IgD-negative memory B cell (primary cell): ENCODE measurements at regions not wholly inside any gene's neighbourhood (a gene's known extent, or its start where the extent isn't known, plus 50 kb on each side); places are given as distances from the start of the nearest gene placed in this dataset.

ENCODE experiments used
- H3K27ac Mint-ChIP-seq, 3 donors: one replicate each; pipeline ENCODE4 v1.8.0; 2020 to 2022; ENCODE audit warnings: mild to moderate bottlenecking in 3 of 3, mixed read lengths in 3 of 3, moderate library complexity in 1 of 3
- H3K27me3 Mint-ChIP-seq: one replicate; pipeline ENCODE4 v1.8.0; 2021; ENCODE audit warnings: mixed read lengths
- H3K36me3 Mint-ChIP-seq: one replicate; pipeline ENCODE4 v1.8.0; 2020; ENCODE audit warnings: mild to moderate bottlenecking, mixed read lengths
- H3K4me1 Mint-ChIP-seq, 3 donors: one replicate each; pipeline ENCODE4 v1.8.0; 2020 to 2022; ENCODE audit warnings: mixed read lengths in 3 of 3, mild to moderate bottlenecking in 1 of 3
- H3K4me3 Mint-ChIP-seq, 4 donors: one replicate each; pipeline ENCODE4 v1.8.0; 2020 to 2022; ENCODE audit warnings: mild to moderate bottlenecking in 4 of 4, mixed read lengths in 4 of 4, moderate library complexity in 3 of 4
- H3K9me3 Mint-ChIP-seq, 3 donors: one replicate each; pipeline ENCODE4 v1.8.0; 2020 to 2021; ENCODE audit warnings: mixed read lengths in 3 of 3, mild to moderate bottlenecking in 1 of 3

DNA sequence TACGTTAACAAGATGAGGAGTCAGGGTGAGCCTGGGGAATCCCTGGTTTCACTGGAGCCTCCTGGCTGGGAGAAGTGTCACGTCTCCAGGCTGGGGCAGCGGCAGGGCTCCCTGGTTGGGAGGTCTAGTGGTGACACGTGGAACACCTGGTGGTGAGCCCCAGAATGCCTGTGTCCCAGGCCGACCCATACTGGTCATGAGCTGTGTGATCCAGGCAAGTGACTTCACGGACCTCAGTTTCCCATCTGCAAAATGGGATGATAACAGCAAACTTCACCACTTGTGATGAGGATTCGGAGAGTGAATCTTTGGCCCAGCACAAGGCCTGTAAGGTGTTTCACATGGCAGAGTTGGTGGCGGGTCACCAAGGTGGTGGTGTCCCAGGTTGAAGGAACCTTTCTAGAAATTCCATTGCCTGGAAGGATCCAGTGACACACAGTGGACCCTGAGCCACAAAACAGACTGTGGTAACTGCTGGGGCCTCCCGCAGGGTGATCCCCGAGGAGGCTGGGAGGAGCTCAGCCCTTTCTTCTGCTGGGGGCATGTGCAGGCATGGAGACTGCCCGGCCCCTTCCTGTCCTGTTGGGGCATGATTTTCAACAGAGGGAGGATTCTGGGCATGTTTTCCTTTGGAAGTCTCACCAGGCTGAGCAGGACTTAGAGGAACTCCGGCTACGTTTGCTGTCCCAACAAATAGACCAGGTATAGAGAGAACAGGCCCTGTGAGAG, 153.9 kb upstream of the IER5L start:
- H3K4me1 Mint-ChIP-seq, result peaks cover 4 to 6% (median 5%) of the 10 kb centered on the region in 3 donors
- peaks cover 25% of the 10 kb centered on the region for H3K27me3 Mint-ChIP-seq
- peaks cover 0 to 9% (median 0%) of the 10 kb centered on the region in 3 donors for H3K9me3 Mint-ChIP-seq
- no peak overlapping the region for H3K27ac Mint-ChIP-seq
- H3K36me3 Mint-ChIP-seq, result no peaks in the 10 kb centered on the region
- no peak overlapping the region for H3K4me3 Mint-ChIP-seq

DNA sequence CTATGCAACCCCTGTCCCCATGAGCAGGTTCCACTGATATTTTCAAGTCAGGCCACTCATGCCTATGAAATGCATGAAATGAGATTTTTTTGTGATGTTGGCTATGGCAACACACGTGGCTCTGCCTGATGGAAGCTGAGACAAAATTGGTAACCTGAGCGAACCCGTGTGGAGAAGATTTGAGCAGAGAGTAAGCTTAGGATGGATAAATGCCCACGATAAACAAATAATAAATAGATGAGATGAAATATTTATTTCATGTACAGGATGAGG, 153.4 kb upstream of the IER5L start:
- Mint-ChIP-seq H3K9me3 (peaks cover 0 to 9% (median 0%) of the 10 kb centered on the region in 3 donors), H3K27me3 (peaks cover 23% of the 10 kb centered on the region), H3K27ac (no peak overlapping the region)

DNA sequence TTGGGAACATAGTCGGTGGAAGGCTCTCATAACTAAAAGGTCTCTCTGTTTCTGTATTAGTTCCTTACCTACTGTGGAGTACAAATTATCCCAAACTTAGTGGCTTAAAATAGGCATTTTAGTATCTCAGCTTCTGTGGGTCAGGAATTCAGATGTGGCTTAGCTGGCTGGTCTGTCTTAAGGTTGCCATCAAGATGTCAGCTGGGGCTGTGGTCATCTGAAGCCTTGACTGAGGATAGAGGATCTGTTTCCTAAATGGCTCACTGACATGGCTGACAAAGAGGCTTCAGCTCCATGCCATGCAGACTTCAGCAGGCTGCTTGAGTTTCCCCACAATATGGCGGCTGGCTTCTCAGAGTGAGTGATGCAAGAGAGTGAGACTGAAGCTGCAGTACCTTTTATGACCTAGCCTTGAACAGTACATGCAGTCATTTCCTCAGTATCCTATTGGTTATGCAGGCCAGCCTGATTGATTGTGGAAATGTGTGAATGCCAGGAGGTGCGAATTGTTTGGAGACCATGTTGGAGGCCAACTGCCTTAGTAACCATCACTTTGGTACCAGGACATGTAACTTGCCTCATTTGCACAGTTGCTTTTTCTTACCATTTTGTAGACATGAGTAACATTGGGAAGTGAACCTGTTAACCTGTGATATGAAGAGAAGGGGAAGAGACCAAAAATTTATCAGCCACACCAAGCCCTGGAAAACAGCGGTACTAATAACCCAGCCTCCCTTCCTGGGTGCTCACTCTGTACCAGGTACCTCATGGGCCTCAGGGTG, 152.8 kb upstream of the IER5L start:
- Mint-ChIP-seq H3K4me3 (no peak overlapping the region), H3K36me3 (no peaks in the 10 kb centered on the region), H3K27ac (no peak overlapping the region), H3K4me1 (peaks cover 0 to 4% (median 2%) of the 10 kb centered on the region in 3 donors), H3K9me3 (peaks cover 0 to 9% (median 0%) of the 10 kb centered on the region in 3 donors), H3K27me3 (peaks cover 18% of the 10 kb centered on the region)

More for the DNA sequence above, 153.4 kb upstream of the IER5L start:
- no peak overlapping the region for H3K4me3 Mint-ChIP-seq
- H3K4me1 Mint-ChIP-seq, result peaks cover under 1 to 4% (median 4%) of the 10 kb centered on the region in 3 donors
- no peaks in the 10 kb centered on the region for H3K36me3 Mint-ChIP-seq

DNA sequence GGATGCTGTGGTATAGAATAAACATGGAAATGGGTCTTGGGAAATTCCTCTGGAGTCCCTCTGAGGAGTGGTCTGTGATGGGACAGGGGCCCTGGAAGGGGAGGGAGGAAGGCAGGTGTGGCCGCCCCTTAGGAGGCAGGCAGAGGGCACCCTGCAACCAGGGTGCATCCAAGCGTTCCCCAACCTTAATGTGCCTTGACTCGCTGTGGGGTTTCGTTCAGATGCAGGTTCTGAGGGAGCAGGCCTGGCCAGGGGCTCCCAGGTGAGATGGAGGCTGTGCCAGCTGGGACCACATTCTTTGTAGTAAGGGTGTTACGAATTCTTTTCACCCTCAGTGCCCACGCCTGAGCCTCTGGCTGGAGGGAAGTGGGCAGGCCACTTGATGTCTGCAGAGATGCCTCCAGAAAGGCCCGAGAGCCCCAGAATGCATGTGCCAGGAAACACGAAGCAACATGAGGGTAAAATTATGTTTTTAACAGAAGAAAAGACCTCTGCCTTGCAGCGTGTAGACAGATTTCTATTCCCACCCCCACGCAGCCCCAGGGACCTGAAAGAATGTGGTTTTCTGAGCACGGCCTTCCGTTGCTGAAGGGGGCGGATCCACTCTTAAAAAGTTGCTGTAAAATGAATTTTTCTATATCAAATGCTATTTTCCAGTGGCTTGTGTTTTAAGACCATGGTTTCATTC, 150.4 kb upstream of the IER5L start:
- no peak overlapping the region for H3K27ac Mint-ChIP-seq
- peaks cover 0 to 2% (median 0%) of the 10 kb centered on the region in 3 donors for H3K4me1 Mint-ChIP-seq
- H3K27me3 Mint-ChIP-seq, result peaks cover 8% of the 10 kb centered on the region
- peaks cover 0 to 9% (median 0%) of the 10 kb centered on the region in 3 donors for H3K9me3 Mint-ChIP-seq
- H3K4me3 Mint-ChIP-seq, result no peak overlapping the region
- no peaks in the 10 kb centered on the region for H3K36me3 Mint-ChIP-seq

DNA sequence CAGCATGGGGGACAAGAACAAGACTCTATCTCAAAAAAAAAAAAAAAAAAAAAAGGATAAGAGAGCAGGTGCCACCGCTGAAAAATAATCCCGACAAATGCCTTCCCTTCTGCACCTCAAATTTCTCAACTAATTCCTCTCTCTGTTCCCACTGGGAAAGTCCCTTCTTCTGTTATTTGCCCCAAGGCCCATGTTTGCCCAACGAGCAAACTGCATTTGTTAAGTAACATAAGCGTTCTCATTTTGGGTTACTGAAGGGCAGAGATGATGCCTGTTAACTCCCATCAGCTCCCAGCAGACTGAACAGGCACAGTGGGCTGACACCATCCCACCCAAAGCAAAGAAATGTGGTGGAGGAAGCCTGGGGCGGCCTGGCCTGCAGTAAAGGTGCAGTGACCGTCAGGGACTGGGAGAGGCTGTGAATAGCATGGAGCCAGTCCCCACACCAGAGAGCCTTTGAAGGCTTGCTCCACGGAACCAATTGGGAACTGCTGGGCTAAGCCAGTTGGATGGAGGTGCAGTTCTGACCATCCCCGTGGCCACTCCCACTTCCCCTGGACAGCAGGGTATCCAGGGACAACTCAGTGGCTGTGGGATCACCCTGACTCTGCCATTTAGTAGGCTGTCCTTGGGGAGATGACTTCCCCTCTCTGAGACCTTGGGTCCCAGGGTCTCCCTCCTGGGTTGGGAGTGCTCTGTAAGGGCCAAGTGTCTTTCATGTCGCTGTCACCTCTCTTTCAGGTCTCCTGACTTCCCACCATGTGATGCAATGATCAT, 149.7 kb upstream of the IER5L start:
- H3K4me1 Mint-ChIP-seq, result peaks cover 0 to 2% (median 0%) of the 10 kb centered on the region in 3 donors
- H3K36me3 Mint-ChIP-seq, result no peaks in the 10 kb centered on the region
- H3K9me3 Mint-ChIP-seq, result peaks cover 0 to 9% (median 0%) of the 10 kb centered on the region in 3 donors
- H3K4me3 Mint-ChIP-seq, result no peak overlapping the region
- peaks cover 6% of the 10 kb centered on the region for H3K27me3 Mint-ChIP-seq
- H3K27ac Mint-ChIP-seq, result no peak overlapping the region

DNA sequence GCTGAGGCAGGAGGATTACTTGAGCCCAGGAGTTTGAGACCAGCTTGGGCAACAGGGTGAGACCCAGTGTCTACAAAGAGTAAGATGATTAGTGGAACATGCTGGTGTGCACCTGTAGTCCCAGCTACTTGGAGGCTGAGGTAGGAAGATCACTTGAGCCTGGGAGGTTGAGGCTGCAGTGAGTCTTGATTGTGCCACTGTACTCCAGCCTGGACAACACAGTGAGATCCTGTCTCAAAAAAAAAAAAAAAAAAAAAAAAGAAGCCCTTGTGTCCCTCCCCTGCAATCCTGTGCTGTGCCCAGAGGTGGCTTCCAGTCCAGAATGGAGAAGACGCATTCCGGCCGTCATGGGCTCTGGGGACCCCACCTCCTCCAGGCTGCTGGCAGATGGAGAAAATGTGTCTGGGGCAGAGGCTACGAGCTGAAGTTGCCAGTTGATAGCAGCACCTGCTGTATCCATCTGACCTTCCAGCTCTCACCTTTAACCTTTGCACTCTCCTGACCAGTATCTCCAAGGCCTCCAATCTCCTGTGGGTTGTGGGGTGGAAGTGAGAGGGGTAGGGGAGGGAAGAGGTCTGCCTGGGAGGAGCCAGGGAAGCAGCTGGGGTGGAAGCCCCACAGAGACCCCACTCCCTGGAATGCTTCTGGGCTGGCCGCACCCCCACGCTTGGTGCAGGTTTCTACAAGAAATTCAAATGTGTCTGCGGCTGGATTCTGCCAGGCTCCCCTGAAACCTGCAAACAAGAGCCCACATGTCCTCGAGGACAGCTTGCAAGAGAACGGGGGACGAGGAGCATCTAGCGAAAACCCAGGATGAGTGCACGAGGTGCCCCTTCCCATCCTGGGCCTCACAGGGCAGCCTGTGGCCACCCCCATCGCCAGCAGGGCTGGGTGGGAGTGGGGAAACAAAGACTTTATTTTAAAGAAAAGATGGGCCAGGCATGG, 148.3 kb upstream of the IER5L start:
- Mint-ChIP-seq H3K4me3 (no peak overlapping the region), H3K27me3 (peaks cover 7% of the 10 kb centered on the region), H3K27ac (no peak overlapping the region), H3K9me3 (peaks cover 0 to 8% (median 0%) of the 10 kb centered on the region in 3 donors), H3K36me3 (no peaks in the 10 kb centered on the region), H3K4me1 (peaks cover 0 to 2% (median 0%) of the 10 kb centered on the region in 3 donors)

DNA sequence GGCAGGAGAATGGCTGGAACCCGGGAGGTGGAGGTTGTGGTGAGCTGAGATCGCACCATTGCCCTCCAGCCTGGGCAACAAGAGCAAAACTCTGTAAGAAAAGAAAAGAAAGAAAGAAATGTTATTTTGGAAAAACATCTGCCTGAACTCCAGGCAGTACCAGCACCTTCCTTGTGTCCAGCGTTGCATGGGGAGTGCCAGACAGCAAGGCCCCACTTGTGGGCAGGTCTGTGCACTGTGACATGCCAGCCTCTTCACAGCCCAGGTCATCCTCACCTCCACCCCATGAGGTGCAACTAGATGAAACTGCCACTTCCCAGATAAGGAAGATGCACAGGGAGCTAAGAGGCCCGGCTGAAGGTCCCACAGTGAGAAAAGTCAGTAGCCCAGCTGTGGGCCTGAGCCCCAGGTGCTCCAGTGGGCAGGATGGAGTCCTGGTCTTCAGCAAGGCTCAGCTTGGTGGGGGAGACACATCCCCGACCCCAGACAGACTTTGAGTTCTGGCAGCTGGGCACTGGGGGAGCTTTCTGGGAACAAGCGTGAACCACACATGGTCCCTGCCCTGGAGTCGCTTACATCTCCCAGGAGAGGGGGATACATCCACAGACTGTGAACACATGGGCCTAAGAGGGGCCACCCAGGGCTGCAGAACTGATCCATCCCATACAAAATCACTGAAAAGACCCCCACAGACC, 146.9 kb upstream of the IER5L start:
- H3K9me3 Mint-ChIP-seq, result no peaks in the 10 kb centered on the region
- H3K27me3 Mint-ChIP-seq, result peaks cover 11% of the 10 kb centered on the region
- H3K27ac Mint-ChIP-seq, result no peak overlapping the region
- H3K4me1 Mint-ChIP-seq, result peaks cover 4 to 9% (median 5%) of the 10 kb centered on the region in 3 donors
- no peak overlapping the region for H3K4me3 Mint-ChIP-seq
- H3K36me3 Mint-ChIP-seq, result peaks cover 2% of the 10 kb centered on the region

DNA sequence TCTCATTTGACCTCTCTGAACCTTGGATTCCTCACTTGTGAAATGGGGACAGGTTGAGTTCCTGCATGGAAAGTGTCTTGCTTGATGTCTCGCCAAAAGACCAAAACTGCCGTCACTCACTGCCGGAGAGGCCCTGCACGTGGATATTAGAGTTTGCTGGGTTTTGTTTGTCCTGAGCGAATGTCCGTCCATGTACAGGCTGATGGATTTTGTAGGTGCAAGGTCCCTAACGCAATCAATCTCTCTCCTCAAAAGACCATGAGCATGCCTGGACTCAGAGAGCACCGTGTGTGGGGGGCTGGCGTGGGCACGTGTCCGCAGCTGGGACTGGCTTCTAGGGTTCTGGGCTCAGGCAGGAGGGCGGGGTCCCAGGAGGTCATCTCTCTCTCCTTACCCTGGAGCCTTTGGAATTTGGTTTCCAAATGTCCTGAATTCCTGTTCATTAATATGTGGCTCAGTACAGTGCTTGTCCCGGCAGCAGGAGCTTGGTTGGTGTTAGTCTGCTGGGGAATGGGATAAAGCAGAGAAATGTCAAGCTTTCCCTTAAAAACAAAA, 146.0 kb upstream of the IER5L start:
- H3K4me3 Mint-ChIP-seq, result no peak overlapping the region
- peaks cover 4 to 9% (median 5%) of the 10 kb centered on the region in 3 donors for H3K4me1 Mint-ChIP-seq
- H3K9me3 Mint-ChIP-seq, result no peaks in the 10 kb centered on the region
- no peak overlapping the region for H3K27ac Mint-ChIP-seq
- peaks cover 2% of the 10 kb centered on the region for H3K36me3 Mint-ChIP-seq
- peaks cover 11% of the 10 kb centered on the region for H3K27me3 Mint-ChIP-seq

DNA sequence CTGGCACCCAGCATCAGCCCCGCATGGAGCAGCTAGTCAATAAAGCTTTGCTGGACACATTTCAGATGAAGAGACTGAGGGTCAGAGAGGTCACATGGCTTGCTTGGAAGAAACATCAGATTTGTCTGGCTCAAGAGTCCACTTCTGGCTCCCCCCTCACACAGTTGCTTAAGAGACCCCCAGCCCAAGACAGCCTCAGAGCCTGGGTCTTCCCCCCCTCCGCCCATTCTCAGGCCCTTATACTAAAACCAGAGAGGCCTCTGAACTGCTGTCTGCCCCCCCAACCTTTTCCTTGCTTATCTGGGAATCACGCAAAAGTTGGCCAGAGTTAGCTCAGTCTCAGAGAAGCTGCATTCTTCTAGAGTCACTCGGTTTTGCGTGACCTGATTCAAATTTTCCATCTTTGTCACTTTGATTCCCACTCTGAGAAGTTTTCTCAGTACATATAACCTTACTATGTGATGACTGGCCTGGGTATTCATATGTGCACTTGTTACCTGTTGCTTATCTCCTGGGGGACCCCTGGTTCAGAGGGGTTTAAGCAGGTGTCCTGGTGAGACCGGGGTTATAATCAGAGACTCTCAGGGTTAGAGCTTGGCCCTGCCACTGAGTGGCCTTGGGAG, 145.4 kb upstream of the IER5L start:
- Mint-ChIP-seq H3K4me1 (peaks cover 4 to 9% (median 5%) of the 10 kb centered on the region in 3 donors), H3K36me3 (peaks cover 2% of the 10 kb centered on the region), H3K9me3 (no peaks in the 10 kb centered on the region), H3K27me3 (peaks cover 15% of the 10 kb centered on the region), H3K27ac (no peak overlapping the region), H3K4me3 (no peak overlapping the region)

DNA sequence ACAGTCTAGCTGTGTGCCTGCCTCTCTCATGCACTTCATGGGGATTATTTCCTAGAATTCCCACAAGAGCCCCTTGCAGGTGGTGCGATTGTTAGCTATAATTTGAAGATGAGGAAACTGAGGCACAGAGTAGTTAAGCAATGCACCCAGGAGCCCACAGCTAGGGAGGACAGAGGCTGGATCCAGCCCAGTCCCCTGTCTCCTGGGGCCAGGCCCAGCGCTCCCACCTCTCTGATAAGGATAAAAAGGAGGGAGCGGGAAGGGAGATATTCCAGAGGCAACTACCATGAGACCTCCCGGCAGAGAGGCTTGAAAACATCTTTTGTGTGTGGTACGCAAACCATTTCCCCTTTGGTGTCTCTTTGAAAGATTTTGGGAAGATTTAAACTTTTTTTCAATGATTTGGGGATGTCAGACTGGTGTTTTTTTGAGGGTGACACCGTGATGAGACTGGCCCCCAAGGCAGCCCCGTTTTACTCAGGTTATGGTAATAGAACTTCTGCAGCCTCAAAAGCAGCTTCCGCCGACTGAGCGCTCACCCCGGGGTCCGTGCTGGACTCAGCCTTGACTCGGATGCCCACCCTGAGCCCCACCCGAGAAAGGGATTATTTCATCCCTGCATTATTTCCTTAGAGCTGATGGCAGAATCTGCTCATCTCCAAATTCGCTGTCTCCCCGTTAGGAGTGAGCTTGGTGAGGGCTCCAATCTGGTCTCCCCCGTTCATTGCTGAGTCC, 144.7 kb upstream of the IER5L start:
- no peak overlapping the region for H3K4me3 Mint-ChIP-seq
- peaks cover 3 to 9% (median 4%) of the 10 kb centered on the region in 3 donors for H3K4me1 Mint-ChIP-seq
- H3K27ac Mint-ChIP-seq, result peak overlapping the region in 1 of 3 donors; percentile 73
- H3K9me3 Mint-ChIP-seq, result no peaks in the 10 kb centered on the region
- peaks cover 2% of the 10 kb centered on the region for H3K36me3 Mint-ChIP-seq
- peaks cover 15% of the 10 kb centered on the region for H3K27me3 Mint-ChIP-seq

DNA sequence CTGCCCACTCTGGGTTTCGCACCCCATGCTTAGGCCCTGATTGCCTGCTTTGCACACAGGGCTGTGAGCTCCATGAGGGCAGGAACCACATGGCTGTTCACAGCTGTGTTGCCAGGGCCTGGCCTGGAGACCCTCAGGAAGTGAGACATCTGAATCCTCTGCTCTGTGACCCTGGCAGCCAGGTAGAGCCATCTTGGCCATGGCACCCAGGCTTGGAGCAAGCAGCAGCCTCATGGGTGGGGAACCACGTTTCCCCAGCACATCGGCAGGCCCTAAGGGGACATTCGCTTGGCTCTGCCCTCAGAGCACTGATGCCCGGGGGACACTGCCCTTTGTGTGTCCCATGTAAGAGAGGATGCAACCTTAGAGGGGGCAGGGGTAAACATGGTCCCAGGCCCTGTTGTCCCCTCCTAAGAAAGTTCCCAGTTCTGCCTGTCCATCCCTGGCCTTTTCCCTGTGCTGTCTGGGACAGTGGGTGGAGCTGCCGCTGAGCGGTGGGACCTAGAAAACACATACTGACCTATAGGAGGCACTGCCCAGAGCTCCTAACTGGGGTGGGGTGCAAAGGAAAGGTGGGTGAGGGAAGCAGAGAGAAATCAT, 144.1 kb upstream of the IER5L start:
- Mint-ChIP-seq H3K36me3 (peaks cover 2% of the 10 kb centered on the region), H3K4me1 (peaks cover 3 to 9% (median 4%) of the 10 kb centered on the region in 3 donors), H3K9me3 (no peaks in the 10 kb centered on the region), H3K27ac (peak overlapping the region in 1 of 3 donors; percentile 73), H3K4me3 (peak overlapping the region in 1 of 4 donors; percentile 74), H3K27me3 (peaks cover 17% of the 10 kb centered on the region)
